Lower leg skin (tissue), 4 donors: ENCODE measurements at regions not wholly inside any gene's neighbourhood (a gene's known extent, or its start where the extent isn't known, plus 50 kb on each side); places are given as distances from the start of the nearest gene placed in this dataset.

ENCODE experiments used
- DNase-seq, 2 donors: peaks; one replicate each; pipeline ENCODE4 v3.0.0-alpha.2; 2019; ENCODE audit warnings: low spot score in 2 of 2
- H3K4me3 ChIP-seq: fragments of 200-600 bp; sonication (generic); 2 replicates; pipeline ENCODE4 v1.5.1; 2017; ENCODE audit warnings: mild to moderate bottlenecking, low read depth; ENCODE audit not compliant: poor library complexity, severe bottlenecking
- POLR2A ChIP-seq, 2 donors: fragments of 450-650 bp; IDR thresholded peaks; one replicate each; pipeline ENCODE4 v1.6.1; 2016 to 2017; ENCODE audit warnings: antibody characterized with exemption in 2 of 2, mild to moderate bottlenecking in 1 of 2, moderate library complexity in 1 of 2
- WGBS, 2 donors: methylation state at CpG; one replicate each; pipeline ENCODE4 v1.1.5; 2018; 5-methylcytosine and 5-hydroxymethylcytosine counted together
- intact Hi-C: fragments of 100-400 bp; cut with DNase I; formaldehyde crosslinking; loops from one replicate; pipeline ENCODE4 v1.15.0; 2023; ENCODE audit warnings: low total_unique reads
- TF ChIP-seq, protein P1 (sequence below), 3 donors: fragments of 450-650 bp; IDR thresholded peaks; one replicate each; pipeline ENCODE4 v1.5.1; 2016; ENCODE audit warnings: antibody characterized with exemption in 3 of 3, mild to moderate bottlenecking in 3 of 3, moderate library complexity in 2 of 3

DNA sequence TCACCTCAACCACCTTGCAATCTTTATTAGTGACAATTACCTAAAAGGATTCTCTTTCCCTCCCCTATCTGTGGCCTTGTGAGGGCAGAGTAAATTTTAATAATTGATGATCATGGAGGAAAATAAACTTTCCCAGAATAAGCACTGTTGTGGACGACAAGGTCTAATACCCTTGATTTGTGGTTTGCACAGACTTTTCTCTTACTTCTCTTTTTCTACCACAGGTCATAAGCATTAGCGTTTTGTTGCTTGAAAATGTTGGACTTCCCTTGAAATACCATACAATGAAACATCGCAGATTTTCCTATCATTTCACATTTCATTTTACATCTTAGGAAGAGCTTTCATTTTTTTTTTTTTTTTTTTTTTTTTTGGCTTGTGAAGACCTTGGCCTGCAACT lies 188.1 kb upstream of the TMEM72 start:
- TF ChIP-seq POLR2A (IDR thresholded peaks at IDR 0.05): no peak
- TF ChIP-seq, protein P1, sequence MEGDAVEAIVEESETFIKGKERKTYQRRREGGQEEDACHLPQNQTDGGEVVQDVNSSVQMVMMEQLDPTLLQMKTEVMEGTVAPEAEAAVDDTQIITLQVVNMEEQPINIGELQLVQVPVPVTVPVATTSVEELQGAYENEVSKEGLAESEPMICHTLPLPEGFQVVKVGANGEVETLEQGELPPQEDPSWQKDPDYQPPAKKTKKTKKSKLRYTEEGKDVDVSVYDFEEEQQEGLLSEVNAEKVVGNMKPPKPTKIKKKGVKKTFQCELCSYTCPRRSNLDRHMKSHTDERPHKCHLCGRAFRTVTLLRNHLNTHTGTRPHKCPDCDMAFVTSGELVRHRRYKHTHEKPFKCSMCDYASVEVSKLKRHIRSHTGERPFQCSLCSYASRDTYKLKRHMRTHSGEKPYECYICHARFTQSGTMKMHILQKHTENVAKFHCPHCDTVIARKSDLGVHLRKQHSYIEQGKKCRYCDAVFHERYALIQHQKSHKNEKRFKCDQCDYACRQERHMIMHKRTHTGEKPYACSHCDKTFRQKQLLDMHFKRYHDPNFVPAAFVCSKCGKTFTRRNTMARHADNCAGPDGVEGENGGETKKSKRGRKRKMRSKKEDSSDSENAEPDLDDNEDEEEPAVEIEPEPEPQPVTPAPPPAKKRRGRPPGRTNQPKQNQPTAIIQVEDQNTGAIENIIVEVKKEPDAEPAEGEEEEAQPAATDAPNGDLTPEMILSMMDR (IDR thresholded peaks at IDR 0.05): no peak
- no peak for DNase-seq
- H3K4me3 ChIP-seq: no peak overlapping the region
- intact Hi-C loops: no loop called here
- 77 to 87% methylated on average over 3 of the region's 3 CpGs for WGBS, 2 donors

DNA sequence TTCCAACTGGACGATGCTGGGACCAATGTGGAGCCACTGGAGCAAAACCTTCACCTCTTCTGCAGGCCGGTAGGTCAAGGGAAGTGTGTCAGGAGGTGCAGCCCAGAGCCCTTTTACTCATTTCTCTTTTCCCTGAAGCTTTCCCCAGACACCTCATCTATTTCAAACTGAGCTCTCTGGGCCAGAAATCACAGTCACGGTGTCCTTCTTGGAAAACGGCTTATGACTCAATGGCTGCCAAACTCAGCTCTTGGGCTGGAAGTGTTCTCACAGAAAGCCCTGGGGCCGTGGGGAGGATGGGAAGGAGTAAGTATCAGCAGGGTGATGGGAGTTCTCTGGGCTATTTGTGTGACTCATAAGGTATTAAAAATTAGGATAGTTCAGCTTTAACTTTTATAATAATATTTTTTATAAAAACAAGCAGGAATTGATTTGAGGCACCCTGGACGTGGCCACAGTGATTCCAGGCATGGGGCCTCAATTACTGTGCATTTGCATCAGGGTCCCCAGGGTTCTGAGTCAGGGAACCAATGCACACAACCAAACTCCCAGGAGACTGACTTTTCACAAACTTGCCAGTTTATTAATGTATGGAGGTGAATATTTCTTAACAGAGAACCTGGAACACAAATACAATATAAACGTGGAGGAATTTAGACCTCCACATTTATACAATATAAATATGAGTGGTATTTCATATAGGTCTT lies 187.4 kb upstream of the TMEM72 start:
- DNase-seq: no peak
- H3K4me3 ChIP-seq: no peak overlapping the region
- WGBS, 2 donors: 57 to 59% methylated on average over 7 of the region's 7 CpGs
- TF ChIP-seq POLR2A (IDR thresholded peaks at IDR 0.05): no peak
- TF ChIP-seq, protein P1 (IDR thresholded peaks at IDR 0.05): no peak
- intact Hi-C loops: no loop called here

DNA sequence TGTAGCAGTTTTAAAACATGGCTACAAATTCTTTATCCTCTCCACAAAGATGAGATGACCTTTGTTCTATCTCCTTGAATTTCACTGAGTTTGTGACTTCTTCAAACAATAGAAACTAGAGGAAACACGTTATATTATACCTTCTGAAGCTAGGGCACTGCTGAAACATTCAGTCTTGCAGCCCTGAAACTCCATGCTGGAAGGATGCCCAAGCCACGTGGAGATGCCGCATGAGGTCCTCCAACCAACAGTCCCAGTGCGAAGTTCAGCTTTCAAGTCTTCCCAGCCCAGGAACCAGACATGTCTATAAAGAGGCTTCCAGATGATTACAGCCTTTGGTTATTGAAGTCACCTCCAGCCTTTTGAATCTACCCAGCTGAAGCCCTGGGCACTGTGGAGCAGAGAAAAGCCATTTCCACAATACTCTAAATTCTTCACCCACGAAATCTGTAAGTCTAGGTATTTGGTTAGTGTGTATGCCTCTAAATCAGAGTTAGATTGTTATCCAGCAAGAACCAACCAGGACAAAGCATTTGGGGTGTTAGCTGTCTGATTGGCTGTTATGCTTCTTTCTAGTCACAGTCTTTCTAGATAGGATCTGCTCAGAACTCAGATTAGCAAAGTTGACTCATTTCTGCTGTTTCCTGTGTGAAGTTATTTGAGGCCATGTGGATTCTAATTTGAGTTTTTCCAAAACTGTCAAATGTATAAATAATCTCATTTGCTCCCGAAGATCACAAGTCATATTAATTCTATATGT lies 186.5 kb upstream of the TMEM72 start:
- intact Hi-C loops: no loop called here
- 55 to 62% methylated on average over 6 of the region's 6 CpGs for WGBS, 2 donors
- TF ChIP-seq POLR2A (IDR thresholded peaks at IDR 0.05): no peak
- TF ChIP-seq, protein P1 (IDR thresholded peaks at IDR 0.05): no peak
- H3K4me3 ChIP-seq: no peak overlapping the region
- no peak for DNase-seq

DNA sequence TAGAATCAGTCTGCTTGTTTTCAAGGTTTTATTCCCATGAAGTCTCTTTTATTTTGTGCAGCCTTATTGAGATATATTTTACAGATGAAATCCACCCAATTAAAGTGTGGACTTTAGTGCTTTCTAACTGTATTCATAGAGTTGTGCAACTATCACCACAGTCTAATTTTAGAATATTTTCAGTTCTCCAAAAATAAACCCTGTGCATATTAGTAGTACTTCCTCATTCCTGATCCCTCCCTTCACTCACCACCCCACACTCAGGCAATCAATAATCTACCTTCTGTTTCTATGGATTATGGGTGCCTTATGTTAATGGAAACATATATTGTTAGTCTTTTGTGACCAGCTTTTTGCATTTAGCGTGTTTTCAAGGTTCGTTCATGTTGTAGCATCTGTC lies 185.7 kb upstream of the TMEM72 start:
- intact Hi-C loops: no loop called here
- H3K4me3 ChIP-seq: no peak overlapping the region
- DNase-seq: no peak
- WGBS, 2 donors: 77 to 90% methylated on average over 2 of the region's 2 CpGs
- TF ChIP-seq, protein P1 (IDR thresholded peaks at IDR 0.05): no peak
- no peak for TF ChIP-seq POLR2A (IDR thresholded peaks at IDR 0.05)

DNA sequence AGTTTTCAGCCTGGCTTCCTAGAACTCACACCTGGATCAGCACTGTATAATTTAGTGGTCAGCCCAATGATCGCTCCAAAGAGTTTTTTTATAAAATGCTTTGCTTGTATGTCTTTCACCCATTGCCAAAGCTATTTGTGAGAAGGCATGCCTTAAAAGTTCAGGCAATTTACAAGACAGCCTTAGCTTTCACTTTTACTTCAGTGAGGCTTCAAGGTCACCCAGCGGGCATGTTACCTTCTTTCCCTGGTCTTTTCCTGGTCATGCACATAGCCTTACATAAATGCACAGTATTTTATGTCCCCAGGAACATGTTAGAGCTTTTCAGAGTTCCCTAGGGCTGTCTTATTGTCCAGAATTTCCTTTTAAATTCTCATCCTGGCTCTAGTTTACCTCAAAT lies 179.9 kb upstream of the TMEM72 start:
- DNase-seq: no peak
- no peak for TF ChIP-seq POLR2A (IDR thresholded peaks at IDR 0.05)
- TF ChIP-seq, protein P1 (IDR thresholded peaks at IDR 0.05): no peak
- intact Hi-C loops: no loop called here
- 69 to 79% methylated on average over 2 of the region's 2 CpGs for WGBS, 2 donors
- H3K4me3 ChIP-seq: no peak overlapping the region
